ENCODE measurements at regions not wholly inside any gene's neighbourhood (a gene's known extent, or its start where the extent isn't known, plus 50 kb on each side); places are given as distances from the start of the nearest gene placed in this dataset.

DNA sequence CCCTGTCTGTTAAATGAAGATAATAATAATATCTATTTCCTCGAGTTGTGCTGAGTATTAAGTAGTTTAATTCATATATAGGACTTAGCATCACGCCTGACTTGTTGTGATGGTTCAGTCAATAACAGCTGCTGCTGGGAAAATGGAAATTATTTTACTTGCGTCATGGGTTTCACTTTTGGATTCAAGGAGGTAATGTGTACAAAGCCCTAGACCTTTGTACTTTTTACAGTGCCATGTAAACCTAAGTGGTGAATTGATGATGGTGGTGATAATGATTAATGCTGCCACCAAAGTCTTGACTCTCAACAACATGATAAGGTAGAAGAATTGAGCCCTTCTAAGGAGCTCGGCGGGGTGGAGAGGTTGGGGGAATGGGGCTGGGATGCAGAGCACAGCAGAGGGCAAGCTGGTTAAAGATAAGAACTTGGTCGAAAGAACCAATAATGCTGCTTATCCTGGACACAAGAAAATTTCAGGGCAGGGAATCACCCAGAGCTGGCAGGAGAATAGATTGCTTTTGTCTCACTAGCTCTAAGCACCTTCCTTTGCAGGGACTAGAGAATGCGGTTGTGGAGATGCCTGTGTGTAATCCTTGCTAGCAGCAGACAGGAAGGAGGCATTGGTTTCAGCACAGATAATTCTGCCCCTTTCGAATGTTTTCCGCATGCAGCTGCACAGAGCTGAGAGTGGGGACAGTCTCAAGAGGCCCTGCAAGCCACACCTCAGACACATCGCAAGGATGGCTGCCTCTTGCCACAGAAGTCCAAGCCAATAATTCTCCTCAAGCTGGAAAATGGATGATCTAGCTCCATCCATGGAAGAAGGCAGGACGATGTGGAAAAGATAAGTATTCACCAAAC, 187.1 kb downstream of the TMEM114 start:
- Histone ChIP-seq H4K5ac (ENCODE audit: insufficient read length, low read depth, low read length) (no peak overlapping the region), H2BK15ac (ENCODE audit: low read length) (no peak overlapping the region), H3K4ac (replicated peaks; ENCODE audit: insufficient read length, low read depth, low read length) (no peak overlapping the region), H3K9ac (replicated peaks in 1 of 4; ENCODE audit: extremely low read depth in 1 of 4, low read depth in 3 of 4, low read length in 3 of 4) (no peak overlapping the region), H4K20me1 (replicated peaks in 1 of 2; ENCODE audit: control insufficient read depth in 1 of 2, insufficient read depth in 2 of 2, low read length in 2 of 2) (no peaks in the 10 kb centered on the region), H3K56ac (replicated peaks; ENCODE audit: insufficient read length, low read depth, low read length) (no peak overlapping the region), H2BK5ac (ENCODE audit: low read depth, low read length) (no peak overlapping the region), H3K79me1 (ENCODE audit: low read depth, low read length) (no peaks in the 10 kb centered on the region), H2AK5ac (ENCODE audit: low read depth, low read length) (no peak overlapping the region), H3K4me3 (ENCODE audit: extremely low read depth in 1 of 4, insufficient read depth in 2 of 4, low read depth in 3 of 4, low read length in 4 of 4) (no peak overlapping the region), H3K79me2 (ENCODE audit: control insufficient read depth in 1 of 2, insufficient read depth in 2 of 2, low read length in 2 of 2) (no peaks in the 10 kb centered on the region), H3K4me2 (ENCODE audit: insufficient read depth in 1 of 2, low read depth in 2 of 2, low read length in 2 of 2) (no peak overlapping the region), H2BK120ac (replicated peaks; ENCODE audit: low read depth, low read length) (no peak overlapping the region), H3K27ac (ENCODE audit: low read depth, low read length) (no peak overlapping the region), H4K8ac (ENCODE audit: extremely low read depth, insufficient read depth, low read length) (no peak overlapping the region), H2AFZ (ENCODE audit: low read length) (no peak overlapping the region), H3K4me1 (replicated peaks in 1 of 4; ENCODE audit: control insufficient read depth in 3 of 4, insufficient read depth in 4 of 4, low read length in 3 of 4) (no peaks in the 10 kb centered on the region), H3K18ac (ENCODE audit: extremely low read depth, low read length) (no peak overlapping the region), H4K91ac (replicated peaks; ENCODE audit: insufficient read length, low read length) (no peak overlapping the region), H3K23ac (ENCODE audit: insufficient read length) (no peak overlapping the region), H3K14ac (ENCODE audit: insufficient read length) (no peak overlapping the region), H3K27me3 (replicated peaks in 1 of 4; ENCODE audit: control insufficient read depth in 3 of 4, extremely low read depth in 1 of 4, insufficient read depth in 3 of 4, low read length in 3 of 4) (no peaks in the 10 kb centered on the region; a peak in 1 of 7 replicates), H3K36me3 (ENCODE audit: control insufficient read depth in 2 of 4, insufficient read depth in 4 of 4, low read length in 3 of 4) (no peaks in the 10 kb centered on the region), H3K23me2 (ENCODE audit: low read depth, low read length) (0 out of 2 replicates have a peak, but pooled peaks cover 2% of the 10 kb centered on the region), H3K9me3 (ENCODE audit: insufficient read depth in 2 of 2, low read depth in 1 of 2, low read length in 1 of 2) (no peaks in the 10 kb centered on the region), H2BK12ac (ENCODE audit: low read depth, low read length) (no peak overlapping the region), H2BK20ac (ENCODE audit: low read length) (no peak overlapping the region)
- DNase-seq (ENCODE audit: low read depth in 1 of 2, low spot score in 2 of 2) (no peak), FAIRE-seq (no peak)
- POLR2A ChIA-PET (ENCODE audit: partially characterized antibody), result interaction anchor here (0.6 kb wide), 1 partner anchor 109 kb away, joined by 3 read pairs; no protein-coding TSS in a partner anchor
- no peak for TF ChIP-seq TEAD4 (IDR thresholded peaks at IDR 0.05; ENCODE audit: low read depth, low read length)
- CTCF ChIA-PET (ENCODE audit: partially characterized antibody), result interaction anchor here (1.1 kb wide), 2 partner anchors 35 to 170 kb away, joined by 3 to 4 read pairs; no protein-coding TSS in a partner anchor
- 84% methylated on average over 11 of the region's 11 CpGs; no CpG with 5 or more reads in 1 of the 2 experiments for WGBS, 2 experiments (ENCODE audit: extremely low coverage in 1 of 2, insufficient coverage in 1 of 2, insufficient read length in 1 of 2, insufficient replicate concordance in 2 of 2, low coverage in 1 of 2, low lambda C conversion rate in 2 of 2, missing lambda C conversion rate in 1 of 2)
